Esophagus muscularis mucosa (tissue), 4 donors: ENCODE measurements at regions not wholly inside any gene's neighbourhood (a gene's known extent, or its start where the extent isn't known, plus 50 kb on each side); places are given as distances from the start of the nearest gene placed in this dataset.

ENCODE experiments used
- CTCF ChIP-seq, 3 experiments: fragments of 200-600 bp in 2 of 3; fragments of 450-650 bp in 1 of 3; sonication (generic) in 2 of 3; IDR thresholded peaks; one replicate each; pipeline ENCODE4 v1.5.1; 2017 to 2019; ENCODE audit warnings: antibody characterized with exemption in 3 of 3, mild to moderate bottlenecking in 2 of 3, moderate library complexity in 1 of 3
- EP300 ChIP-seq: sonication (generic); formaldehyde crosslinking; IDR thresholded peaks from one replicate; pipeline ENCODE4 v1.6.1; 2017; ENCODE audit warnings: antibody characterized with exemption
- POLR2A ChIP-seq: fragments of 450-650 bp; IDR thresholded peaks from one replicate; pipeline ENCODE4 v1.6.1; 2017; ENCODE audit warnings: antibody characterized with exemption, moderate library complexity, mild to moderate bottlenecking, low read depth
- POLR2AphosphoS5 ChIP-seq, 2 donors: sonication (generic); formaldehyde crosslinking; IDR thresholded peaks; one replicate each; pipeline ENCODE4 v1.6.1; 2017; ENCODE audit warnings: antibody characterized with exemption in 2 of 2

GRCh38 chr2:34340307-34340706 is 741.2 kb upstream of the FAM98A start:
- no peak for TF ChIP-seq CTCF (IDR thresholded peaks at IDR 0.05)
- no peak for TF ChIP-seq POLR2A
- TF ChIP-seq POLR2AphosphoS5 (IDR thresholded peaks at IDR 0.05), result no peak
- TF ChIP-seq EP300, result no peak
